ENCODE measurements at regions not wholly inside any gene's neighbourhood (a gene's known extent, or its start where the extent isn't known, plus 50 kb on each side); places are given as distances from the start of the nearest gene placed in this dataset.

DNA sequence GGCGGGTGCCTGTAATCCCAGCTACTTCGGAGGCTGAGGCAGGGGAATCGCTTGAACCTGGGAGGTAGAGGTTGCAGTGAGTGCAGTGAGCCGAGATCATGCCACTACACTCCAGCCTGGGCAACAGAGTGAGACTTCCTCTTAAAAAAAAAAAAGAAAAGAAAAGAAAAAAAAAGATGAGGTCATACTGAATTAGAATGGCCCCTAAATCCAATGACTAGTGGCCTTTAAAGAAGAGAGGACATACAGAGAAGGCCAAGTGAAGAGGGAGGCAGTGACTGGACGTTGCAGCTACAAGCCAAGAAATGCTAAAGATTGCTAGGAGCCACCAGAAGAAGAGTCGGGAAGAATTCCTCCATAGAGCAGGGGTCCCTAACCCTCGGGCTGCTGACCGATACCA is 76.9 kb upstream of the TIAM1 start:
- Histone ChIP-seq H3K79me2 (ENCODE audit: control insufficient read depth, insufficient read depth, low read length) (no peaks in the 10 kb centered on the region), H3K4me1 (ENCODE audit: control insufficient read depth, extremely low read depth, insufficient read depth, low read length) (no peaks in the 10 kb centered on the region), H3K4me2 (ENCODE audit: insufficient read depth, low read length) (no peak overlapping the region), H3K27ac (ENCODE audit: insufficient read depth, low read depth, low read length) (no peak overlapping the region), H2AFZ (ENCODE audit: low read depth, low read length) (no peak overlapping the region), H3K9me1 (replicated peaks; ENCODE audit: control insufficient read depth, extremely low read depth, insufficient read depth, low read length) (no peaks in the 10 kb centered on the region), H3K9ac (replicated peaks; ENCODE audit: extremely low read depth, insufficient read depth, low read length) (no peak overlapping the region), H3K9me3 (replicated peaks; ENCODE audit: control insufficient read depth, insufficient read depth, low read length) (no peaks in the 10 kb centered on the region), H3K36me3 (ENCODE audit: control insufficient read depth in 2 of 2, extremely low read depth in 1 of 2, insufficient read depth in 2 of 2, low read length in 2 of 2) (no peaks in the 10 kb centered on the region), H3K27me3 (ENCODE audit: control insufficient read depth in 2 of 2, insufficient read depth in 2 of 2, low read length in 2 of 2) (no peaks in the 10 kb centered on the region), H3K4me3 (replicated peaks in 1 of 3; ENCODE audit: insufficient read depth in 1 of 3, low read depth in 1 of 3, low read length in 3 of 3) (no peak overlapping the region), H4K20me1 (replicated peaks; ENCODE audit: control insufficient read depth, extremely low read depth, insufficient read depth, low read length) (no peaks in the 10 kb centered on the region)
- CTCF ChIA-PET: no interaction called here
- intact Hi-C loops (cut with micrococcal nuclease) (no loop called here), dilution Hi-C loops (cut with MboI; ENCODE audit: extremely low pct_ligation_motif_present, low sequenced_read_pairs) (no loop called here)
- no peak for TF ChIP-seq JUN (IDR thresholded peaks at IDR 0.05; ENCODE audit: borderline replicate concordance, insufficient read depth, insufficient read length, low read depth)
- TF ChIP-seq, protein P1, sequence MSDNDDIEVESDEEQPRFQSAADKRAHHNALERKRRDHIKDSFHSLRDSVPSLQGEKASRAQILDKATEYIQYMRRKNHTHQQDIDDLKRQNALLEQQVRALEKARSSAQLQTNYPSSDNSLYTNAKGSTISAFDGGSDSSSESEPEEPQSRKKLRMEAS (IDR thresholded peaks at IDR 0.05; ENCODE audit: insufficient read depth, insufficient read length): no peak
- no peak for TF ChIP-seq GATA2 (IDR thresholded peaks at IDR 0.05; ENCODE audit: insufficient read depth, insufficient read length, low read depth, low read length)
- no peak for TF ChIP-seq POLR2AphosphoS5 (IDR thresholded peaks at IDR 0.05; ENCODE audit: insufficient read depth, low read depth, low read length)
- TF ChIP-seq, protein P2, sequence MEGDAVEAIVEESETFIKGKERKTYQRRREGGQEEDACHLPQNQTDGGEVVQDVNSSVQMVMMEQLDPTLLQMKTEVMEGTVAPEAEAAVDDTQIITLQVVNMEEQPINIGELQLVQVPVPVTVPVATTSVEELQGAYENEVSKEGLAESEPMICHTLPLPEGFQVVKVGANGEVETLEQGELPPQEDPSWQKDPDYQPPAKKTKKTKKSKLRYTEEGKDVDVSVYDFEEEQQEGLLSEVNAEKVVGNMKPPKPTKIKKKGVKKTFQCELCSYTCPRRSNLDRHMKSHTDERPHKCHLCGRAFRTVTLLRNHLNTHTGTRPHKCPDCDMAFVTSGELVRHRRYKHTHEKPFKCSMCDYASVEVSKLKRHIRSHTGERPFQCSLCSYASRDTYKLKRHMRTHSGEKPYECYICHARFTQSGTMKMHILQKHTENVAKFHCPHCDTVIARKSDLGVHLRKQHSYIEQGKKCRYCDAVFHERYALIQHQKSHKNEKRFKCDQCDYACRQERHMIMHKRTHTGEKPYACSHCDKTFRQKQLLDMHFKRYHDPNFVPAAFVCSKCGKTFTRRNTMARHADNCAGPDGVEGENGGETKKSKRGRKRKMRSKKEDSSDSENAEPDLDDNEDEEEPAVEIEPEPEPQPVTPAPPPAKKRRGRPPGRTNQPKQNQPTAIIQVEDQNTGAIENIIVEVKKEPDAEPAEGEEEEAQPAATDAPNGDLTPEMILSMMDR (IDR thresholded peaks at IDR 0.05; ENCODE audit: extremely low read depth in 1 of 2, insufficient read depth in 1 of 2, low read depth in 1 of 2, low read length in 2 of 2): no peak
- no peak for TF ChIP-seq EZH2 (IDR thresholded peaks at IDR 0.05; ENCODE audit: borderline replicate concordance, low read depth, low read length, severe bottlenecking)
- no peak for TF ChIP-seq FOS (IDR thresholded peaks at IDR 0.05; ENCODE audit: borderline replicate concordance, insufficient read depth, low read length)
- no peak for TF ChIP-seq POLR2A (IDR thresholded peaks at IDR 0.05; ENCODE audit: low read depth, low read length)
- TF ChIP-seq MYC (IDR thresholded peaks at IDR 0.05; ENCODE audit: low read depth, low read length): no peak
- FAIRE-seq (no peak), DNase-seq (ENCODE audit: low read depth, low spot score) (no peak)
- BruUV-seq (replicated peaks): no TSS peak
- POLR2A ChIA-PET: no interaction called here
